AG04449 (cell line): ENCODE measurements at regions not wholly inside any gene's neighbourhood (a gene's known extent, or its start where the extent isn't known, plus 50 kb on each side); places are given as distances from the start of the nearest gene placed in this dataset.

Experiments
- CTCF ChIA-PET: fragments of 350-600 bp; formaldehyde crosslinking; extraction: SDS; loops from one replicate; lab custom pipeline; 2021; ENCODE audit warnings: antibody characterized with exemption; lab: Yijun Ruan, JAX
- POLR2A ChIA-PET: fragments of 400-600, 350-600 bp; formaldehyde crosslinking; extraction: SDS; loops from one replicate; lab custom pipeline; 2020; ENCODE audit warnings: antibody characterized with exemption, inconsistent platforms; lab: Yijun Ruan, JAX
- DNase-seq: peaks from one replicate; pipeline ENCODE4 v3.0.0-alpha.2; 2010; ENCODE audit warnings: low read depth, low spot score
- H3K4me3 ChIP-seq: 2 replicates; pipeline ENCODE4 v1.5.1; 2011; ENCODE audit warnings: low read depth, mild to moderate bottlenecking, control low read depth, low read length
- CTCF ChIP-seq: IDR thresholded peaks from one replicate; pipeline ENCODE4 v1.5.1; 2011; ENCODE audit warnings: mild to moderate bottlenecking, moderate library complexity, low read length, control low read depth, inconsistent platforms; ENCODE audit not compliant: insufficient read depth; ENCODE audit errors: missing control alignments

GRCh38 chr5:6937677-6938076 lies 224.4 kb downstream of the TENT4A start:
- no peak for DNase-seq
- POLR2A ChIA-PET: no interaction called here
- CTCF ChIA-PET: no interaction called here

GRCh38 chr5:6941631-6942030 lies 228.4 kb downstream of the TENT4A start:
- TF ChIP-seq CTCF: no peak
- no peak for DNase-seq
- ChIA-PET CTCF (no interaction called here), POLR2A (no interaction called here)
- no peak overlapping the region for H3K4me3 ChIP-seq

More at GRCh38 chr5:6937677-6938076, 224.4 kb downstream of the TENT4A start:
- no peak for TF ChIP-seq CTCF
- no peak overlapping the region for H3K4me3 ChIP-seq

GRCh38 chr5:6943197-6944112 lies 230.2 kb downstream of the TENT4A start:
- DNase-seq: no peak
- ChIA-PET POLR2A (no interaction called here), CTCF (no interaction called here)
- no peak for TF ChIP-seq CTCF
- H3K4me3 ChIP-seq: no peak overlapping the region

GRCh38 chr5:6948562-6948961 lies 235.3 kb downstream of the TENT4A start:
- CTCF ChIA-PET: no interaction called here
- POLR2A ChIA-PET: no interaction called here
- no peak for TF ChIP-seq CTCF
- DNase-seq: no peak
- H3K4me3 ChIP-seq: no peak overlapping the region

- CTCF ChIA-PET: no interaction called here
- DNase-seq: no peak
- no peak for TF ChIP-seq CTCF
- POLR2A ChIA-PET: no interaction called here
- H3K4me3 ChIP-seq: no peak overlapping the region
These were observed 236.0 kb downstream of the TENT4A start for GRCh38 chr5:6949230-6949629.

GRCh38 chr5:6950250-6950649 lies 237.0 kb downstream of the TENT4A start:
- no peak for DNase-seq
- CTCF ChIA-PET: no interaction called here
- no peak overlapping the region for H3K4me3 ChIP-seq
- POLR2A ChIA-PET: no interaction called here
- no peak for TF ChIP-seq CTCF
